ENCODE measurements at regions not wholly inside any gene's neighbourhood (a gene's known extent, or its start where the extent isn't known, plus 50 kb on each side); places are given as distances from the start of the nearest gene placed in this dataset.

DNA sequence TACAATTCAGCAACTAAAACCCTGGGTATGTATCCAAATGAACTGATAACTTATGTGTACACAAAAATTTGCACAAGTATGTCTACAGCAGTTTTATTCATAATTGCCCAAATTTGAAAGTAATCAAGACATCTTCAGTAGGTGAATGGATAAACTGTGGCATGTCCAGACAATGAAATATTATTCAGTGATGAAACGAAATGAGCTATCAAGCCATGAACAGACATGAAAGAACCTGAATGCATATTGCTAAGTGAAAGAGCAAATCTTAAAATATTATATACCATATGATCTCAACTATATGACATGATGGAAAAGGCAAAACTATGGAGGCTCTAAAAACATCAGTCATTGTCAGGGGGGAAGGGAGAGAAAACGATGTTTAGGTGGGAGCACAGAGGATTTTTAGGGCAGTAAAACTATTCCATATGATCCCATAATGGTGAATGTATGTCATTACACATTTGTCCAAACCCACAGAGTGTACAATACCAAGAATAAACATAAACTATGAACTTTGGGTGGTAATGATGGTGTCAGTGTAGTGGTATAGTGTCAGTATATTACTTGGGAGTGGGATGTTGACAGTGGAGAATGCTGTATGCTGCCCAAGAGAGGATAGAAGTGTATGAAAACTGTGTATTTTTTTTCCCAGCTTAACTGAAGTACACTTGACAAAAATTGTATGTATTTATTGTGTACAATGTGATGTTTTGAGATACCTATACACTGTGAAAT lies 92.8 kb upstream of the PPP2R5A start:
- no peaks in the 10 kb centered on the region for H3K36me3 Mint-ChIP-seq
- DNase-seq (ENCODE audit: extremely low spot score, unreplicated experiment), result no peak
- no peaks in the 10 kb centered on the region for H3K9me3 Mint-ChIP-seq
- TF ChIP-seq, protein P1, sequence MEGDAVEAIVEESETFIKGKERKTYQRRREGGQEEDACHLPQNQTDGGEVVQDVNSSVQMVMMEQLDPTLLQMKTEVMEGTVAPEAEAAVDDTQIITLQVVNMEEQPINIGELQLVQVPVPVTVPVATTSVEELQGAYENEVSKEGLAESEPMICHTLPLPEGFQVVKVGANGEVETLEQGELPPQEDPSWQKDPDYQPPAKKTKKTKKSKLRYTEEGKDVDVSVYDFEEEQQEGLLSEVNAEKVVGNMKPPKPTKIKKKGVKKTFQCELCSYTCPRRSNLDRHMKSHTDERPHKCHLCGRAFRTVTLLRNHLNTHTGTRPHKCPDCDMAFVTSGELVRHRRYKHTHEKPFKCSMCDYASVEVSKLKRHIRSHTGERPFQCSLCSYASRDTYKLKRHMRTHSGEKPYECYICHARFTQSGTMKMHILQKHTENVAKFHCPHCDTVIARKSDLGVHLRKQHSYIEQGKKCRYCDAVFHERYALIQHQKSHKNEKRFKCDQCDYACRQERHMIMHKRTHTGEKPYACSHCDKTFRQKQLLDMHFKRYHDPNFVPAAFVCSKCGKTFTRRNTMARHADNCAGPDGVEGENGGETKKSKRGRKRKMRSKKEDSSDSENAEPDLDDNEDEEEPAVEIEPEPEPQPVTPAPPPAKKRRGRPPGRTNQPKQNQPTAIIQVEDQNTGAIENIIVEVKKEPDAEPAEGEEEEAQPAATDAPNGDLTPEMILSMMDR (conservative IDR thresholded peaks at IDR 0.05), result no peak
- no peaks in the 10 kb centered on the region for H3K4me1 Mint-ChIP-seq (ENCODE audit: unreplicated experiment)
- no peak overlapping the region for H3K4me3 Mint-ChIP-seq
- no peak overlapping the region for H3K27ac Mint-ChIP-seq
- H3K27me3 Mint-ChIP-seq, result no peaks in the 10 kb centered on the region

DNA sequence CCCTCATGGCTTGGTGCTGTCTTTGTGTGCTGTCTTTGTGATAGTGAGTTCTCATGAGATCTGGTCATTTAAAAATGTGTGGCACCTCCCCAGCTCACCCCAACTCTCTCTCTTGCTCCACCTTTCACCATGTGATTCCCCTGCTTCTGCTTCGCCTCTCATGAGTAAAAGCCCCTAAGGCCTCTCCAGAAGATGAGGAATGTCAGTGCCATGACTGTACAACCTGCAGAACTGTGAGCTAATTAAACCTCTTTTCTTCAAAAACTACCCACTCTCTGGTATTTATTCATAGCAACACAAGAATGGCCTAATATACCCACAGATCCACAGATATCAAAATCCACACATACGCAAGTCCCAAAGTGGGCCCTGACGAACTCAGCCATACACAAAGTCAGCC lies 88.9 kb upstream of the PPP2R5A start:
- no peaks in the 10 kb centered on the region for H3K4me1 Mint-ChIP-seq (ENCODE audit: unreplicated experiment)
- no peaks in the 10 kb centered on the region for H3K9me3 Mint-ChIP-seq
- no peak overlapping the region for H3K4me3 Mint-ChIP-seq
- no peaks in the 10 kb centered on the region for H3K27me3 Mint-ChIP-seq
- TF ChIP-seq, protein P1 (conservative IDR thresholded peaks at IDR 0.05), result no peak
- DNase-seq (ENCODE audit: extremely low spot score, unreplicated experiment), result no peak
- H3K36me3 Mint-ChIP-seq, result no peaks in the 10 kb centered on the region
- H3K27ac Mint-ChIP-seq, result no peak overlapping the region

DNA sequence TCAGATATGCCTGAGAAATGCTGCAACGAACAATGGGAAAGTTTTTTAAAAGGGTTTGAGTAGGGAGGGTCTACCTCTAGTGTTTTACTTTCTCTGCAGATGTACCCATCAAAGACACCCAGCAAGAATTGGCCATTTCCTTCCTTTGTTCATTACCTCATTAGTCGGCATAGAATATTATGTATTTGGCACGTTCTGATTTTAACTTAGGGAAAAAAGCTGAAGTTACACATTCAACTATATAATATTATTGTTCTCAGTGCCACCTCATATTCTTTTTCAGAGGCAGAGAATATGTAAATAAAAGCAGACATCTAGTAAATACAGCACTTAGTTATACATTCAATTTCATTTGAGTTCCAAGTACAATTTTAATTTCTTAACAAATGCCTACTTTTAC lies 83.7 kb upstream of the PPP2R5A start:
- DNase-seq (ENCODE audit: extremely low spot score, unreplicated experiment), result no peak
- Mint-ChIP-seq H3K36me3 (no peaks in the 10 kb centered on the region), H3K27me3 (no peaks in the 10 kb centered on the region), H3K4me1 (ENCODE audit: unreplicated experiment) (no peaks in the 10 kb centered on the region), H3K4me3 (no peak overlapping the region), H3K9me3 (no peaks in the 10 kb centered on the region), H3K27ac (no peak overlapping the region)
- TF ChIP-seq, protein P1 (conservative IDR thresholded peaks at IDR 0.05), result no peak

DNA sequence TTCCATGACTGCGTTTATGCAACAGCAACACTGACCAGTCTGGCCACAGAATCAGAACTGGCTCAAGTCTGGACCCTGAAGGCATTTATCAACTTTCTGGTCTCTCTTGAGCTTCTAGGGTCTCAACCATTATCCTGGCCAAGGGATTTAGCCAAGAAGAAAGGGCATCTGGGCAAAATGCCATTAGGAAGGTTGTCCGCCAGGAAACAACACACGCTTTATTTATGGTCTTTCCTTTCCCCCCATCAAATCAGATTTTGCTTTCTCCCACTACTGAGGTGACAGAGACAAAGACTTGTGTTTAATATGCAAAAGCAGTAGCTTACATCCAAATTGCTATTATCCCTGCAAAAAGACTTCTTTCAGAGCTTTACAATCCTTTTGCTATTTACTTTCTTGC lies 81.6 kb upstream of the PPP2R5A start:
- H3K4me3 Mint-ChIP-seq, result no peak overlapping the region
- TF ChIP-seq, protein P1 (conservative IDR thresholded peaks at IDR 0.05), result no peak
- no peaks in the 10 kb centered on the region for H3K9me3 Mint-ChIP-seq
- H3K4me1 Mint-ChIP-seq (ENCODE audit: unreplicated experiment), result no peaks in the 10 kb centered on the region
- H3K36me3 Mint-ChIP-seq, result no peaks in the 10 kb centered on the region
- no peak for DNase-seq (ENCODE audit: extremely low spot score, unreplicated experiment)
- no peak overlapping the region for H3K27ac Mint-ChIP-seq
- H3K27me3 Mint-ChIP-seq, result no peaks in the 10 kb centered on the region

DNA sequence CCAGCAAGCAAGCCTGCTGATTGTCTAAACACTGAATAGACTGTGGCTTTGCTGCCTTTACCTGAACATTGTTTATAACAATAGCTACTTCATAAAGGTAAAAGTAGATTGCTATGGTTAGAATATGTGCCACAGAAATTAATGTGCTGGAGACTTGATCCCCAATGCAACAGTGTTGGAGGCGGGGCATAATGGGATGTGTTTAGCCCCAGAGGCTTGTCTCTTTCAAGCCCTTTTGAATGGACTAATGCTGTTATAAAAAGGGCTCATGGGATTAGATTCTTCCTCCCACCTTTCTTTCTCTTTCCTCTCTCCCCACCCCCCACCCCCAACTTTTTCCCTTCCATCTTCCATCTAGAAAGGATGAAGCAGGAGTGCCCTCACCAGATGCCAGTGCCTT lies 80.2 kb upstream of the PPP2R5A start:
- DNase-seq (ENCODE audit: extremely low spot score, unreplicated experiment), result no peak
- Mint-ChIP-seq H3K27ac (no peak overlapping the region), H3K27me3 (no peaks in the 10 kb centered on the region), H3K4me3 (no peak overlapping the region), H3K9me3 (no peaks in the 10 kb centered on the region), H3K36me3 (no peaks in the 10 kb centered on the region), H3K4me1 (ENCODE audit: unreplicated experiment) (no peaks in the 10 kb centered on the region)
- TF ChIP-seq, protein P1 (conservative IDR thresholded peaks at IDR 0.05), result no peak
